ENCODE measurements at regions not wholly inside any gene's neighbourhood (a gene's known extent, or its start where the extent isn't known, plus 50 kb on each side); places are given as distances from the start of the nearest gene placed in this dataset.

DNA sequence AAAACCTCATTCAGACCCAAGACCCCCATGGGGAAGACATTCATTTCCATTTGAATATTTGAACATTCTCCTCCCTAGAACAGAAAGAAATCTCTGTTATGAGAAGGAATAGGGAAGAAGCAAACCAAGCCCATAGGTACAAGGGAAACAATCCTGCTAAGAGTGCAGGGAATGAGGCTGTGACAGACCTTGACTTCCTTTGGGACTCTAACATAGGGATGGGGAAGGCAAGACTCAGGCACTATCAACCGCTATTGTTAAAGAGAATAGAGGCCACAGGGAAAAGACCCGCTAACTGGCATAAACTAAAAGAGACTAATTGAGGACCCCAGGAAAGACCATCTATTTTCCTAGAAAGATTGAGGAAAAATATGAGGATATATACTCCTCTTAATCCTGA, 117.8 kb upstream of the BRINP3 start:
- 94 to 99% methylated on average over 2 of the region's 2 CpGs for WGBS, 2 donors

DNA sequence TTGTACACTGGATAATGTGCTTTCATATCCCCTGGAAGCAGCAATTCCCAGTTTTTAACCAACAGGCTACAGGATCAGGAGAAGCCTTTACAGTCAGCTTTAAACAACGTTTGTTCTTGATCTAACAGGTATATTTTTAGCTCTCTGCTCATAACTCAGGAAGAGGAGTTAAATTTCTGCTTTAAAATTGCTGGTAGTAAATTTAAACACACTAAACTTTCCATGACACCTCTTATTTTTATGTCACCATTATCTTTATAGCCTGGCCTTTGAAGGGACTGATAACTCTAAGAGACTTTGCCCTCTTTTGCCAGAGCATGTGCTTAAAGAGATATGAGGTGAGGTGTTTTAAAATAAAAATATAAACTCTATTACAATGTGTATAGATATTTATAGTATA, 119.6 kb upstream of the BRINP3 start:
- H3K27me3 ChIP-seq = no peaks in the 10 kb centered on the region
- DNase-seq = no peak
- no peaks in the 10 kb centered on the region for H3K9me3 ChIP-seq
- no peaks in the 10 kb centered on the region for H3K36me3 ChIP-seq
- H3K4me1 ChIP-seq = no peaks in the 10 kb centered on the region
- no peak overlapping the region for H3K27ac ChIP-seq
- 0 to 6% methylated on average over 1 of the region's 1 CpG for WGBS, 2 donors
- H3K4me3 ChIP-seq = no peak overlapping the region
- intact Hi-C loops (cut with DNase I) = no loop called here
- TF ChIP-seq POLR2A (IDR thresholded peaks at IDR 0.05) (no peak), POLR2AphosphoS5 (IDR thresholded peaks at IDR 0.05) (no peak), EP300 (IDR thresholded peaks at IDR 0.05) (no peak), CTCF (IDR thresholded peaks at IDR 0.05) (no peak)

More for the DNA sequence above, 117.8 kb upstream of the BRINP3 start:
- intact Hi-C loops (cut with DNase I) = no loop called here
- H3K36me3 ChIP-seq = no peaks in the 10 kb centered on the region
- H3K4me3 ChIP-seq = no peak overlapping the region
- no peaks in the 10 kb centered on the region for H3K4me1 ChIP-seq
- no peak for TF ChIP-seq POLR2AphosphoS5 (IDR thresholded peaks at IDR 0.05)
- no peak for TF ChIP-seq POLR2A (IDR thresholded peaks at IDR 0.05)
- TF ChIP-seq CTCF (IDR thresholded peaks at IDR 0.05) = no peak
- TF ChIP-seq EP300 (IDR thresholded peaks at IDR 0.05) = no peak
- no peaks in the 10 kb centered on the region for H3K9me3 ChIP-seq
- DNase-seq = no peak
- no peaks in the 10 kb centered on the region for H3K27me3 ChIP-seq
- no peak overlapping the region for H3K27ac ChIP-seq

GRCh38 chr1:190599670-190600069, 122.0 kb upstream of the BRINP3 start:
- Histone ChIP-seq H3K27ac (no peak overlapping the region), H3K4me1 (no peaks in the 10 kb centered on the region), H3K27me3 (no peaks in the 10 kb centered on the region), H3K9me3 (no peaks in the 10 kb centered on the region), H3K36me3 (no peaks in the 10 kb centered on the region), H3K4me3 (no peak overlapping the region)
- intact Hi-C loops (cut with DNase I) = no loop called here
- DNase-seq = no peak
- TF ChIP-seq POLR2AphosphoS5 (IDR thresholded peaks at IDR 0.05) (no peak), CTCF (IDR thresholded peaks at IDR 0.05) (no peak), EP300 (IDR thresholded peaks at IDR 0.05) (no peak), POLR2A (IDR thresholded peaks at IDR 0.05) (no peak)

GRCh38 chr1:190602325-190602724, 124.7 kb upstream of the BRINP3 start:
- DNase-seq = no peak
- Histone ChIP-seq H3K27me3 (no peaks in the 10 kb centered on the region), H3K4me3 (no peak overlapping the region), H3K4me1 (no peaks in the 10 kb centered on the region), H3K9me3 (no peaks in the 10 kb centered on the region), H3K27ac (no peak overlapping the region), H3K36me3 (no peaks in the 10 kb centered on the region)
- intact Hi-C loops (cut with DNase I) = no loop called here
- WGBS, 2 donors = 28 to 66% methylated on average over 3 of the region's 3 CpGs
- TF ChIP-seq CTCF (IDR thresholded peaks at IDR 0.05) = no peak
- TF ChIP-seq POLR2AphosphoS5 (IDR thresholded peaks at IDR 0.05) = no peak

DNA sequence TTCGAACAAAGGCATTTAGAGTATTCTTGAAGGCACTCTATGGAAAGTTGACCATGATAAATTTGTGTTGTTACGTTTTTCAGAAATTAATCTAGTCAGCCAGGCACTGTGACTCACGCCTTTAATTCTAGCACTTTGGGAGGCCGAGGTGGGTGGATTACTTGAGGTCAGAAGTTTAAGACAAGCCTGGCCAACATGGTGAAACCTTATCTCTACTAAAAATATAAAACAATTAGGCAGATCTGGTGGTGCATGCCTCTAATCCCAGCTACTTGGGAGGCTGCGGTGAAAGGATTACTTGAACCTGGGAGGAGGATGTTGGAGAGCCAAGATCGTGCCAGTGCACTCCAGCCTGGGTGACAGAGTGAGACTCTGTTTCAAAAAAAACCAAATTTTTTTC, 130.6 kb upstream of the BRINP3 start:
- Histone ChIP-seq H3K4me1 (no peaks in the 10 kb centered on the region), H3K36me3 (no peaks in the 10 kb centered on the region), H3K27me3 (no peaks in the 10 kb centered on the region), H3K9me3 (no peaks in the 10 kb centered on the region), H3K4me3 (no peak overlapping the region), H3K27ac (no peak overlapping the region)
- no peak for DNase-seq
- 86 to 89% methylated on average over 6 of the region's 6 CpGs for WGBS, 2 donors
- intact Hi-C loops (cut with DNase I) = no loop called here
- TF ChIP-seq EP300 (IDR thresholded peaks at IDR 0.05) = no peak
- no peak for TF ChIP-seq POLR2AphosphoS5 (IDR thresholded peaks at IDR 0.05)
- no peak for TF ChIP-seq CTCF (IDR thresholded peaks at IDR 0.05)
- TF ChIP-seq POLR2A (IDR thresholded peaks at IDR 0.05) = no peak
